ENCODE measurements at regions not wholly inside any gene's neighbourhood (a gene's known extent, or its start where the extent isn't known, plus 50 kb on each side); places are given as distances from the start of the nearest gene placed in this dataset.
"Not testable (repeated sequence)": the region's sequence is repeated elsewhere in the genome, so short reads cannot be mapped to it uniquely, and the experiment has no call there.

GRCh38 chr12:5165296-5165970 is 121.8 kb downstream of the KCNA5 start:
- no peak for DNase-seq

- DNase-seq = peak; percentile 19
Observed at GRCh38 chr12:5166976-5167375, 123.3 kb downstream of the KCNA5 start.

GRCh38 chr12:5168148-5168547 is 124.5 kb downstream of the KCNA5 start:
- DNase-seq = no peak

- DNase-seq = no peak
Observed at GRCh38 chr12:5170844-5171243, 127.2 kb downstream of the KCNA5 start.

GRCh38 chr12:5171701-5172100 is 128.0 kb downstream of the KCNA5 start:
- peak; percentile 57 for DNase-seq

GRCh38 chr12:5172886-5173285 is 129.2 kb downstream of the KCNA5 start:
- no peak for DNase-seq

- no peak for DNase-seq
Observed at GRCh38 chr12:5173511-5174011, 129.9 kb downstream of the KCNA5 start.

- DNase-seq = not testable (repeated sequence)
Observed at GRCh38 chr12:5175415-5175814, 131.7 kb downstream of the KCNA5 start.

GRCh38 chr12:5176036-5176435 is 132.4 kb downstream of the KCNA5 start:
- DNase-seq = no peak

- no peak for DNase-seq
Observed at GRCh38 chr12:5177096-5177495, 133.4 kb downstream of the KCNA5 start.

GRCh38 chr12:5177731-5178130 is 134.1 kb downstream of the KCNA5 start:
- DNase-seq = no peak

GRCh38 chr12:5178571-5178970 is 134.9 kb downstream of the KCNA5 start:
- no peak for DNase-seq

GRCh38 chr12:5180496-5180895 is 136.8 kb downstream of the KCNA5 start:
- DNase-seq = no peak

GRCh38 chr12:5184186-5184585 is 140.5 kb downstream of the KCNA5 start:
- DNase-seq = no peak

- DNase-seq = no peak
Observed at GRCh38 chr12:5185435-5186069, 141.9 kb downstream of the KCNA5 start.

- DNase-seq = no peak
Observed at GRCh38 chr12:5186715-5187114, 143.0 kb downstream of the KCNA5 start.

- no peak for DNase-seq
Observed at GRCh38 chr12:5187136-5187535, 143.5 kb downstream of the KCNA5 start.

GRCh38 chr12:5188472-5188871 is 144.8 kb downstream of the KCNA5 start:
- no peak for DNase-seq

GRCh38 chr12:5189173-5189572 is 145.5 kb downstream of the KCNA5 start:
- no peak for DNase-seq

- DNase-seq = no peak
Observed at GRCh38 chr12:5191803-5192538, 148.3 kb downstream of the KCNA5 start.

GRCh38 chr12:5192726-5193125 is 149.0 kb downstream of the KCNA5 start:
- DNase-seq = no peak

- no peak for DNase-seq
Observed at GRCh38 chr12:5194306-5194705, 150.6 kb downstream of the KCNA5 start.

GRCh38 chr12:5195244-5195643 is 151.6 kb downstream of the KCNA5 start:
- no peak for DNase-seq

GRCh38 chr12:5195691-5196090 is 152.0 kb downstream of the KCNA5 start:
- no peak for DNase-seq
